22Rv1 (cell line): ENCODE measurements at regions not wholly inside any gene's neighbourhood (a gene's known extent, or its start where the extent isn't known, plus 50 kb on each side); places are given as distances from the start of the nearest gene placed in this dataset.

Experiments
- CTCF ChIP-seq: fragments of 450-650 bp; IDR thresholded peaks from 2 replicates; pipeline ENCODE4 v1.5.1; 2017; ENCODE audit warnings: mild to moderate bottlenecking
- ZFX ChIP-seq: fragments of 450-650 bp; IDR thresholded peaks from 2 replicates; pipeline ENCODE4 v1.6.1; 2017; ENCODE audit warnings: antibody characterized with exemption, borderline replicate concordance

- no peak for TF ChIP-seq CTCF
- TF ChIP-seq ZFX: no peak
These were observed 302.9 kb downstream of the CEMIP2 start for GRCh38 chr9:71465392-71465791.
